GM12878 (cell line): ENCODE measurements at regions not wholly inside any gene's neighbourhood (a gene's known extent, or its start where the extent isn't known, plus 50 kb on each side); places are given as distances from the start of the nearest gene placed in this dataset.
A peak's percentile ranks its signal among the peaks of the same experiment; 100 is the strongest.

Experiments
- ATAC-seq: fragments of 200-7000 bp; cut with Tn5 transposase; 3 replicates; pipeline ENCODE4 v1.9.1; 2020; ENCODE audit warnings: mild to moderate bottlenecking, moderate library complexity
- BruUV-seq: library from RNA; stranded (reverse); fragments of 400-500 nt; replicated peaks from 2 replicates; lab custom pipeline; 2021; lab: Mats Ljungman, UMichigan
- CTCF ChIA-PET: fragments of 300-600 bp; sonication (Branson Sonifier 250); formaldehyde crosslinking; extraction: SDS; loops from one replicate; lab custom pipeline; 2021; ENCODE audit warnings: inconsistent platforms; lab: Yijun Ruan, JAX
- POLR2A ChIA-PET: fragments of 350-600 bp; formaldehyde crosslinking; extraction: SDS; loops from one replicate; lab custom pipeline; 2021; ENCODE audit warnings: inconsistent platforms; lab: Charles Lee
- RAD21 ChIA-PET: fragments of 300-600 bp; sonication (Branson Sonifier 250); formaldehyde crosslinking; loops from one replicate; lab custom pipeline; 2023; ENCODE audit warnings: antibody characterized with exemption; ENCODE audit not compliant: unreplicated experiment; lab: Charles Lee
- SMC1A ChIA-PET: fragments of 300-600 bp; sonication (Branson Sonifier 250); formaldehyde crosslinking; loops from one replicate; lab custom pipeline; 2023; ENCODE audit not compliant: unreplicated experiment, uncharacterized antibody; lab: Charles Lee
- DNase-seq: peaks from one replicate; pipeline ENCODE4 v3.0.0-alpha.2; 2011; ENCODE audit warnings: low read depth, low spot score
- FAIRE-seq: peaks from 3 replicates; lab custom pipeline; 2011; peaks lifted over from hg19 to GRCh38; lab: Jason Lieb, UNC
- H2AFZ ChIP-seq: 2 replicates; pipeline ENCODE4 v1.6.0; 2011; ENCODE audit warnings: low read depth, low read length, control low read depth; ENCODE audit not compliant: control insufficient read depth
- H3K27ac ChIP-seq: 2 replicates; pipeline ENCODE4 v1.5.1; 2011; ENCODE audit warnings: control low read depth; ENCODE audit not compliant: control insufficient read depth, insufficient read depth
- H3K27me3 ChIP-seq, 2 experiments: replicated peaks in 1 of 2; 2 replicates each; pipeline versions ENCODE4 v1.6.0 to v1.6.1; 2011; ENCODE audit warnings: low read length in 1 of 2; ENCODE audit not compliant: control insufficient read depth in 2 of 2, insufficient read depth in 2 of 2
- H3K36me3 ChIP-seq, 2 experiments: 2 replicates each; pipeline ENCODE4 v1.5.1; 2011; ENCODE audit warnings: low read length in 1 of 2; ENCODE audit not compliant: control insufficient read depth in 2 of 2, insufficient read depth in 2 of 2
- H3K4me1 ChIP-seq: 2 replicates; pipeline ENCODE4 v1.6.1; 2011; ENCODE audit warnings: mild to moderate bottlenecking, low read length, moderate library complexity, mixed read lengths; ENCODE audit not compliant: control insufficient read depth, insufficient read depth
- H3K4me2 ChIP-seq: 2 replicates; pipeline ENCODE4 v1.6.0; 2011; ENCODE audit warnings: control low read depth; ENCODE audit not compliant: control insufficient read depth, insufficient read depth
- H3K4me3 ChIP-seq: fragments of 200-600 bp; sonication (generic); 2 replicates; pipeline ENCODE4 v1.5.1; 2016
- H3K79me2 ChIP-seq: 2 replicates; pipeline ENCODE4 v1.6.0; 2011; ENCODE audit warnings: low read length; ENCODE audit not compliant: control insufficient read depth, insufficient read depth
- H3K9ac ChIP-seq: 2 replicates; pipeline ENCODE4 v1.8.0; 2011; ENCODE audit warnings: low read length, control low read depth, mixed read lengths; ENCODE audit not compliant: control insufficient read depth, insufficient read depth
- H3K9me3 ChIP-seq: replicated peaks from 3 replicates; pipeline ENCODE4 v1.5.1; 2011; ENCODE audit warnings: mild to moderate bottlenecking, low read length; ENCODE audit not compliant: control insufficient read depth, insufficient read depth
- H4K20me1 ChIP-seq: 2 replicates; pipeline ENCODE4 v1.6.0; 2011; ENCODE audit not compliant: control insufficient read depth, insufficient read depth
- RAD21 ChIP-seq: IDR thresholded peaks from 2 replicates; pipeline ENCODE4 v1.6.1; 2011; ENCODE audit warnings: mild to moderate bottlenecking, low read depth, low read length, moderate library complexity; ENCODE audit not compliant: insufficient read depth
- SIX5 ChIP-seq: IDR thresholded peaks from 2 replicates; pipeline ENCODE4 v1.6.1; 2011; ENCODE audit warnings: mild to moderate bottlenecking, low read depth, low read length, moderate library complexity; ENCODE audit not compliant: severe bottlenecking
- SMC3 ChIP-seq: IDR thresholded peaks from 2 replicates; pipeline ENCODE4 v1.6.1; 2011; ENCODE audit warnings: low read length, improper control_type of control experiment, borderline replicate concordance
- SPI1 ChIP-seq: IDR thresholded peaks from 2 replicates; pipeline ENCODE4 v1.6.1; 2011; ENCODE audit warnings: low read depth, mild to moderate bottlenecking, low read length, moderate library complexity, borderline replicate concordance; ENCODE audit not compliant: insufficient read depth
- WGBS: methylation state at CpG from one replicate; pipeline ENCODE4 v1.1.6; 2016; ENCODE audit warnings: low lambda C conversion rate; ENCODE audit not compliant: insufficient replicate concordance, insufficient coverage; ENCODE audit errors: missing lambda C conversion rate; 5-methylcytosine and 5-hydroxymethylcytosine counted together
- in situ Hi-C: fragments of 300-500 bp; cut with MboI; formaldehyde crosslinking; loops from 9 replicates; pipeline ENCODE4 v1.14.3; 2018; ENCODE audit warnings: mixed read lengths
- intact Hi-C: fragments of 100-400 bp; cut with micrococcal nuclease; formaldehyde crosslinking; loops from one replicate; pipeline ENCODE4 v1.14.2; 2022; ENCODE audit not compliant: unreplicated experiment
- TF ChIP-seq, protein P1 (sequence below), 3 experiments: IDR thresholded peaks in 2 of 3; conservative IDR thresholded peaks in 1 of 3; 2 replicates each; pipeline ENCODE4 v1.5.1; 2011; ENCODE audit warnings: low read depth in 3 of 3, low read length in 3 of 3, mild to moderate bottlenecking in 3 of 3, control low read depth in 2 of 3, moderate library complexity in 2 of 3, inconsistent platforms in 1 of 3, mixed read lengths in 1 of 3; ENCODE audit not compliant: control insufficient read depth in 2 of 3, insufficient read depth in 1 of 3; ENCODE audit errors: extremely low read depth in 1 of 3

- 25% methylated on average over 9 of the region's 9 CpGs for WGBS
- Histone ChIP-seq H3K27ac (no peak overlapping the region), H3K27me3 (peaks cover 0 to 4% of the 10 kb centered on the region in 2 experiments; a peak in 2 of 4 replicates), H3K4me1 (no peaks in the 10 kb centered on the region), H4K20me1 (no peaks in the 10 kb centered on the region), H3K9ac (no peak overlapping the region), H3K4me3 (no peak overlapping the region), H3K79me2 (no peaks in the 10 kb centered on the region), H2AFZ (no peak overlapping the region), H3K36me3 (no peaks in the 10 kb centered on the region), H3K9me3 (no peaks in the 10 kb centered on the region), H3K4me2 (no peak overlapping the region)
- BruUV-seq: no TSS peak
- RAD21 ChIA-PET: no interaction called here
- SMC1A ChIA-PET: no interaction called here
- intact Hi-C loops (loop anchor here (2.0 kb wide), 1 partner anchor 51 kb away; no protein-coding TSS in a partner anchor), in situ Hi-C loops (no loop called here)
- POLR2A ChIA-PET: no interaction called here
- no peak for DNase-seq
- peak; percentile 78 for ATAC-seq
- TF ChIP-seq, protein P1, sequence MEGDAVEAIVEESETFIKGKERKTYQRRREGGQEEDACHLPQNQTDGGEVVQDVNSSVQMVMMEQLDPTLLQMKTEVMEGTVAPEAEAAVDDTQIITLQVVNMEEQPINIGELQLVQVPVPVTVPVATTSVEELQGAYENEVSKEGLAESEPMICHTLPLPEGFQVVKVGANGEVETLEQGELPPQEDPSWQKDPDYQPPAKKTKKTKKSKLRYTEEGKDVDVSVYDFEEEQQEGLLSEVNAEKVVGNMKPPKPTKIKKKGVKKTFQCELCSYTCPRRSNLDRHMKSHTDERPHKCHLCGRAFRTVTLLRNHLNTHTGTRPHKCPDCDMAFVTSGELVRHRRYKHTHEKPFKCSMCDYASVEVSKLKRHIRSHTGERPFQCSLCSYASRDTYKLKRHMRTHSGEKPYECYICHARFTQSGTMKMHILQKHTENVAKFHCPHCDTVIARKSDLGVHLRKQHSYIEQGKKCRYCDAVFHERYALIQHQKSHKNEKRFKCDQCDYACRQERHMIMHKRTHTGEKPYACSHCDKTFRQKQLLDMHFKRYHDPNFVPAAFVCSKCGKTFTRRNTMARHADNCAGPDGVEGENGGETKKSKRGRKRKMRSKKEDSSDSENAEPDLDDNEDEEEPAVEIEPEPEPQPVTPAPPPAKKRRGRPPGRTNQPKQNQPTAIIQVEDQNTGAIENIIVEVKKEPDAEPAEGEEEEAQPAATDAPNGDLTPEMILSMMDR (IDR thresholded peaks at IDR 0.05 in 2 of 3, conservative IDR thresholded peaks at IDR 0.05 in 1 of 3; ENCODE audit: control insufficient read depth in 2 of 3, extremely low read depth in 1 of 3, insufficient read depth in 1 of 3, low read depth in 3 of 3, low read length in 3 of 3): peak; percentile 36 to 55 (median 45); a peak in 5 of 6 replicates
- TF ChIP-seq SPI1 (peak; percentile 34; the same call in 1 of the 2 replicates), SMC3 (peak; percentile 25; the same call in 1 of the 2 replicates), SIX5 (no peak), RAD21 (0 out of 2 replicates have a peak, but pooled peaks have one; percentile 29)
- CTCF ChIA-PET: interaction anchor here (1.3 to 1.6 kb wide), 2 partner anchors 15 to 51 kb away, joined by 3 read pairs; no protein-coding TSS in a partner anchor
- no peak for FAIRE-seq
Observed at GRCh38 chr1:115545791-115546733, 95.7 kb upstream of the VANGL1 start.
